Naive thymus-derived CD4-positive, alpha-beta T cell (primary cell): ENCODE measurements at regions not wholly inside any gene's neighbourhood (a gene's known extent, or its start where the extent isn't known, plus 50 kb on each side); places are given as distances from the start of the nearest gene placed in this dataset.

Experiments used
- ATAC-seq: fragments of 150-1000 bp; cut with Tn5 transposase; 2 replicates; pipeline ENCODE4 v1.10.0; 2021; ENCODE audit warnings: mild to moderate bottlenecking, moderate library complexity
- CTCF ChIA-PET: fragments of 350-600 bp; sonication (Branson Sonifier 250); formaldehyde crosslinking; loops from one replicate; lab custom pipeline; 2021; ENCODE audit warnings: antibody characterized with exemption; lab: Charles Lee
- POLR2A ChIA-PET: fragments of 350-600 bp; sonication (Branson Sonifier 250); formaldehyde crosslinking; loops from one replicate; lab custom pipeline; 2021; ENCODE audit warnings: antibody characterized with exemption, inconsistent platforms; lab: Charles Lee
- DNase-seq, 9 donors: peaks; one replicate each; pipeline versions ENCODE4 v3.0.0 to v3.0.0-alpha.2; 2020 to 2022; ENCODE audit warnings: mixed read lengths in 1 of 9
- H3K27ac ChIP-seq: one replicate; pipeline ENCODE4 v1.7.0; 2013; ENCODE audit warnings: mild to moderate bottlenecking, low read depth, low read length, moderate library complexity
- H3K27me3 ChIP-seq, 2 donors: one replicate each; pipeline ENCODE4 v1.7.0; 2013; ENCODE audit warnings: low read length in 2 of 2, mild to moderate bottlenecking in 2 of 2, moderate library complexity in 2 of 2; ENCODE audit not compliant: control insufficient read depth in 2 of 2, insufficient read depth in 2 of 2
- H3K36me3 ChIP-seq, 3 experiments: 1 replicate in 2 of 3; 2 replicates in 1 of 3; pipeline ENCODE4 v1.7.0; 2013; ENCODE audit warnings: low read length in 3 of 3, mild to moderate bottlenecking in 3 of 3, moderate library complexity in 1 of 3; ENCODE audit not compliant: insufficient read depth in 3 of 3, control insufficient read depth in 2 of 3
- H3K4me1 ChIP-seq, 2 donors: one replicate each; pipeline ENCODE4 v1.7.0; 2013; ENCODE audit warnings: low read length in 2 of 2, mild to moderate bottlenecking in 2 of 2, moderate library complexity in 1 of 2; ENCODE audit not compliant: control insufficient read depth in 2 of 2, insufficient read depth in 2 of 2
- H3K4me3 ChIP-seq: 2 replicates; pipeline ENCODE4 v1.7.0; 2013; ENCODE audit warnings: mild to moderate bottlenecking, low read length
- H3K9me3 ChIP-seq, 3 experiments: 1 replicate in 2 of 3; 2 replicates in 1 of 3; pipeline ENCODE4 v1.7.0; 2013; ENCODE audit warnings: low read length in 3 of 3; ENCODE audit not compliant: control insufficient read depth in 2 of 3
- H3K27ac Mint-ChIP-seq, 9 donors: one replicate each; pipeline ENCODE4 v1.8.0; 2020 to 2022; ENCODE audit warnings: mixed read lengths in 9 of 9, mild to moderate bottlenecking in 8 of 9, moderate library complexity in 5 of 9, inconsistent platforms in 2 of 9
- H3K27me3 Mint-ChIP-seq, 5 donors: one replicate each; pipeline ENCODE4 v1.8.0; 2021 to 2022; ENCODE audit warnings: mixed read lengths in 5 of 5, mild to moderate bottlenecking in 1 of 5
- H3K36me3 Mint-ChIP-seq, 5 donors: one replicate each; pipeline ENCODE4 v1.8.0; 2020 to 2022; ENCODE audit warnings: mixed read lengths in 5 of 5, mild to moderate bottlenecking in 3 of 5, inconsistent platforms in 1 of 5
- H3K4me1 Mint-ChIP-seq, 7 donors: one replicate each; pipeline ENCODE4 v1.8.0; 2020 to 2022; ENCODE audit warnings: mixed read lengths in 7 of 7, mild to moderate bottlenecking in 3 of 7, inconsistent platforms in 1 of 7
- H3K4me3 Mint-ChIP-seq, 10 donors: one replicate each; pipeline ENCODE4 v1.8.0; 2020 to 2022; ENCODE audit warnings: mild to moderate bottlenecking in 10 of 10, mixed read lengths in 10 of 10, moderate library complexity in 6 of 10, inconsistent platforms in 2 of 10
- H3K9me3 Mint-ChIP-seq, 11 donors: one replicate each; pipeline ENCODE4 v1.8.0; 2020 to 2022; ENCODE audit warnings: mixed read lengths in 11 of 11, mild to moderate bottlenecking in 4 of 11, inconsistent platforms in 1 of 11, moderate library complexity in 1 of 11
- intact Hi-C, 2 donors: fragments of 100-400 bp; cut with micrococcal nuclease; formaldehyde crosslinking; loops; one replicate each; pipeline ENCODE4 v1.15.1; 2023

- Histone ChIP-seq H3K36me3 (no peaks in the 10 kb centered on the region), H3K27ac (no peak overlapping the region), H3K27me3 (no peaks in the 10 kb centered on the region), H3K4me1 (no peaks in the 10 kb centered on the region), H3K4me3 (no peak overlapping the region), H3K9me3 (no peaks in the 10 kb centered on the region)
- Mint-ChIP-seq H3K9me3 (no peaks in the 10 kb centered on the region), H3K4me1 (no peaks in the 10 kb centered on the region), H3K4me3 (no peak overlapping the region), H3K27me3 (peaks cover 0 to 4% (median 0%) of the 10 kb centered on the region in 5 donors), H3K27ac (no peak overlapping the region), H3K36me3 (no peaks in the 10 kb centered on the region)
- POLR2A ChIA-PET, result no interaction called here
- ATAC-seq, result no peak
- CTCF ChIA-PET, result interaction anchor here (0.9 kb wide), 1 partner anchor 12 kb away, joined by 3 read pairs; no protein-coding TSS in a partner anchor
- no peak for DNase-seq
- intact Hi-C loops, result no loop called here
Observed at GRCh38 chr2:198414976-198415375, 610.6 kb downstream of the PLCL1 start.

GRCh38 chr2:198411936-198412335, 607.5 kb downstream of the PLCL1 start:
- no peak overlapping the region for H3K27ac ChIP-seq
- CTCF ChIA-PET, result no interaction called here
- H3K4me1 ChIP-seq, result no peaks in the 10 kb centered on the region
- no peaks in the 10 kb centered on the region for H3K36me3 ChIP-seq
- intact Hi-C loops, result no loop called here
- no peaks in the 10 kb centered on the region for H3K27me3 ChIP-seq
- no peak for DNase-seq
- no peak overlapping the region for H3K4me3 ChIP-seq
- POLR2A ChIA-PET, result no interaction called here
- H3K9me3 ChIP-seq, result no peaks in the 10 kb centered on the region
- Mint-ChIP-seq H3K9me3 (no peaks in the 10 kb centered on the region), H3K4me1 (no peaks in the 10 kb centered on the region), H3K36me3 (no peaks in the 10 kb centered on the region), H3K4me3 (no peak overlapping the region), H3K27ac (no peak overlapping the region), H3K27me3 (peaks cover 4 to 19% (median 14%) of the 10 kb centered on the region in 5 donors)
- ATAC-seq, result no peak

DNA sequence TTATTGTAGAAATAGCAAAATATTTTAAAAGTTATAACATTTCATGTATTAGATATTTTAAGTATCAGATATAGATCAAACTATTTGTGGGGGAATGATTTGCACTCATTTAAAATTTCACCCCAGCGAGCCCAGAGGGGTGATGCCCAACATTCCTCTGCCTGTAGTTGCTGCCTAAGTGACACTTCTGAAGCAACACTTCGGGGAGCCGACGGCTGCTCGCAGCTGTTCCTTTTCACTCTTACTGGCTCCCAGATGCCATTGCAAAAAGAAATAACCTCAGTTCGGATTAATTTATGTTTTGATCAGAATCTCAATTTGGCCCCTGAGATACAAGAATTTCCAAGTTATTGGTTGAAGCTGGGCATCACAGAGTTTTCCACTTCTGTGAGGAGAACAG, 603.8 kb downstream of the PLCL1 start:
- H3K27ac Mint-ChIP-seq, result no peak overlapping the region
- H3K27me3 Mint-ChIP-seq, result peaks cover 4 to 40% (median 17%) of the 10 kb centered on the region in 5 donors
- H3K27ac ChIP-seq, result no peak overlapping the region
- no peaks in the 10 kb centered on the region for H3K4me1 Mint-ChIP-seq
- CTCF ChIA-PET, result no interaction called here
- intact Hi-C loops, result no loop called here
- ATAC-seq, result no peak
- no peak overlapping the region for H3K4me3 Mint-ChIP-seq
- DNase-seq, result no peak
- H3K9me3 Mint-ChIP-seq, result no peaks in the 10 kb centered on the region
- no peaks in the 10 kb centered on the region for H3K4me1 ChIP-seq
- H3K36me3 Mint-ChIP-seq, result no peaks in the 10 kb centered on the region
- H3K27me3 ChIP-seq, result no peaks in the 10 kb centered on the region
- no peak overlapping the region for H3K4me3 ChIP-seq
- POLR2A ChIA-PET, result no interaction called here
- no peaks in the 10 kb centered on the region for H3K9me3 ChIP-seq
- H3K36me3 ChIP-seq, result no peaks in the 10 kb centered on the region

DNA sequence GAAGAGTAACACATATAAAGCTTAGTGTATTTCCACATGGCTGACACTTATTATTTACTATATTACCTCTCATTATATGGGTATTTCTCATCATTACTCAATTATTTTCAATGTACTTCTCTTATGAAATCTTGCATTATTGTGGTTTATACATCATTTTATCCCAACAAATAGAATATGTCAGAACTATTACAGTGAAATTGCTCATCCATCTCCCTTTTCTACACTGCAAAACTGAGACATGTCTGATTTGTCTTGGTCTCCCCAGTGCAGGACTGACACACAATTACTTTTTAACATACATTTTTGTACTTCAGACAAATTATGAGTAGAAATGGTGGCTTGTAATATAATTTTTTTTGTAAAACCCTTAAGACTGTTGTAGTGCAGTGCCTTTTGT, 600.9 kb downstream of the PLCL1 start:
- Histone ChIP-seq H3K9me3 (no peaks in the 10 kb centered on the region), H3K4me1 (no peaks in the 10 kb centered on the region), H3K36me3 (no peaks in the 10 kb centered on the region), H3K4me3 (no peak overlapping the region), H3K27me3 (no peaks in the 10 kb centered on the region), H3K27ac (no peak overlapping the region)
- ChIA-PET CTCF (interaction anchor here (0.7 kb wide), 1 partner anchor 117 kb away, joined by 3 read pairs; no protein-coding TSS in a partner anchor), POLR2A (no interaction called here)
- H3K4me3 Mint-ChIP-seq, result no peak overlapping the region
- peaks cover 4 to 40% (median 17%) of the 10 kb centered on the region in 5 donors for H3K27me3 Mint-ChIP-seq
- no peaks in the 10 kb centered on the region for H3K9me3 Mint-ChIP-seq
- intact Hi-C loops, result no loop called here
- H3K27ac Mint-ChIP-seq, result no peak overlapping the region
- DNase-seq (no peak), ATAC-seq (no peak)
- no peaks in the 10 kb centered on the region for H3K36me3 Mint-ChIP-seq
- no peaks in the 10 kb centered on the region for H3K4me1 Mint-ChIP-seq

GRCh38 chr2:198401644-198402043, 597.3 kb downstream of the PLCL1 start:
- Mint-ChIP-seq H3K4me3 (no peak overlapping the region), H3K27ac (no peak overlapping the region), H3K27me3 (peaks cover 0 to 39% (median 19%) of the 10 kb centered on the region in 5 donors), H3K9me3 (peaks cover 0 to 3% (median 0%) of the 10 kb centered on the region in 11 donors), H3K4me1 (no peaks in the 10 kb centered on the region), H3K36me3 (no peaks in the 10 kb centered on the region)
- H3K4me1 ChIP-seq, result no peaks in the 10 kb centered on the region
- CTCF ChIA-PET, result no interaction called here
- H3K36me3 ChIP-seq, result no peaks in the 10 kb centered on the region
- no peak for DNase-seq
- H3K4me3 ChIP-seq, result no peak overlapping the region
- ATAC-seq, result no peak
- H3K9me3 ChIP-seq, result no peaks in the 10 kb centered on the region
- POLR2A ChIA-PET, result no interaction called here
- intact Hi-C loops, result no loop called here
- H3K27ac ChIP-seq, result no peak overlapping the region
- no peaks in the 10 kb centered on the region for H3K27me3 ChIP-seq

DNA sequence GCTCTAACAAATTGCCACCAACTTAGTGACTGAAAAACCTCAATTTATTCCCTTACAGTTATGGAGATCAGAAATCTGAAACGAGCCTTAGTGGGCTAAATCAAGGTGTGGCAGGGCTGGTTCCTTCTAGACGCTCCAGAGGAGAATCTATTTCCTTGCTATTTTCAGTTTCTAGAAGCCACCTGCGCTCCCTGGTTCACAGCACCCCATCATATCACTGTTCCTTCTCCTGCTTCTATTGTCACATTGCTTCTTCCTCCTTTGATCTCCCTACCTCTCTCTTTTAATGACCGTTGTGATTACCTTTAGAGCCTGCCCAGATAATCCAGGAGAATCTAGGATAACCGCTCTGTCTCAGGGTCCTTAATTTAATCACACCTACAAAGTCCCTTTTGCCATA, 596.6 kb downstream of the PLCL1 start:
- Histone ChIP-seq H3K9me3 (no peaks in the 10 kb centered on the region), H3K27ac (no peak overlapping the region), H3K36me3 (no peaks in the 10 kb centered on the region), H3K4me3 (no peak overlapping the region), H3K4me1 (no peaks in the 10 kb centered on the region), H3K27me3 (no peaks in the 10 kb centered on the region)
- Mint-ChIP-seq H3K4me1 (no peaks in the 10 kb centered on the region), H3K27ac (no peak overlapping the region), H3K36me3 (no peaks in the 10 kb centered on the region), H3K9me3 (peaks cover 0 to 3% (median 0%) of the 10 kb centered on the region in 11 donors), H3K27me3 (peaks cover 0 to 42% (median 23%) of the 10 kb centered on the region in 5 donors), H3K4me3 (no peak overlapping the region)
- ATAC-seq (no peak), DNase-seq (no peak)
- intact Hi-C loops, result no loop called here
- ChIA-PET POLR2A (no interaction called here), CTCF (no interaction called here)

DNA sequence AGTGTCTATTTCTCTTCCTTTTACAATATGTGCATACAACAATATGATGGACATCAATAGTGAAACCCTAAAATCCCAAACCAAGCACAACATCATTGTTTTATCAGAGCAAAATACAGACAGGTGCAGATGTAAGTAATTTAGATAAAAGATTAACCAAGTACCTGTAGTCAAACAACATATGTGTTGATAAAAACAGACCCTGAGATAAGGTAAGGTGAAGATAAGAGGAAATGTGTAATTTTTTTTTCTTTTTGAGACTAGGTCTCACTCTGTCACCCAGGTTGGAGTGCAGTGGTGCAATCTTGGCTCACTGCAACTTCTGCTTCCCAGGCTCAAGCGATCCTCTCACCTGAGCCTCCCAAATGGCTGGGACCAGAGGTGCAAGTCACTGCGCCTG, 589.8 kb downstream of the PLCL1 start:
- Histone ChIP-seq H3K36me3 (no peaks in the 10 kb centered on the region), H3K27ac (no peak overlapping the region), H3K27me3 (no peaks in the 10 kb centered on the region), H3K9me3 (no peaks in the 10 kb centered on the region), H3K4me3 (no peak overlapping the region), H3K4me1 (no peaks in the 10 kb centered on the region)
- no peak for ATAC-seq
- Mint-ChIP-seq H3K27me3 (peaks cover 0 to 36% (median 31%) of the 10 kb centered on the region in 5 donors), H3K27ac (no peak overlapping the region), H3K9me3 (peaks cover 0 to 3% (median 0%) of the 10 kb centered on the region in 11 donors), H3K4me3 (no peak overlapping the region), H3K4me1 (no peaks in the 10 kb centered on the region), H3K36me3 (no peaks in the 10 kb centered on the region)
- no peak for DNase-seq
- ChIA-PET POLR2A (no interaction called here), CTCF (no interaction called here)
- intact Hi-C loops, result no loop called here
